ENCODE measurements at regions not wholly inside any gene's neighbourhood (a gene's known extent, or its start where the extent isn't known, plus 50 kb on each side); places are given as distances from the start of the nearest gene placed in this dataset.
A peak's percentile ranks its signal among the peaks of the same experiment; 100 is the strongest.

GRCh38 chr13:81677857-81678256, 1336.9 kb upstream of the SPRY2 start:
- no peak for DNase-seq

- DNase-seq, result no peak
These were observed 1335.1 kb upstream of the SPRY2 start for GRCh38 chr13:81676008-81676407.

GRCh38 chr13:81671064-81671463, 1330.1 kb upstream of the SPRY2 start:
- DNase-seq, result no peak

- DNase-seq, result no peak
These were observed 1329.1 kb upstream of the SPRY2 start for GRCh38 chr13:81670048-81670447.

GRCh38 chr13:81664872-81665271, 1323.9 kb upstream of the SPRY2 start:
- DNase-seq, result no peak

GRCh38 chr13:81659984-81660383, 1319.1 kb upstream of the SPRY2 start:
- DNase-seq, result no peak

GRCh38 chr13:81658598-81659370, 1317.9 kb upstream of the SPRY2 start:
- no peak for DNase-seq

- DNase-seq, result no peak
These were observed 1299.2 kb upstream of the SPRY2 start for GRCh38 chr13:81639984-81640582.

- no peak for DNase-seq
These were observed 1296.5 kb upstream of the SPRY2 start for GRCh38 chr13:81637457-81637856.

GRCh38 chr13:81636120-81636519, 1295.2 kb upstream of the SPRY2 start:
- DNase-seq, result no peak

GRCh38 chr13:81615031-81615430, 1274.1 kb upstream of the SPRY2 start:
- no peak for DNase-seq

- no peak for DNase-seq
These were observed 1269.7 kb upstream of the SPRY2 start for GRCh38 chr13:81610644-81611043.

GRCh38 chr13:81609335-81609734, 1268.4 kb upstream of the SPRY2 start:
- no peak for DNase-seq

- DNase-seq, result no peak
These were observed 1265.1 kb upstream of the SPRY2 start for GRCh38 chr13:81606074-81606473.

- DNase-seq, result no peak
These were observed 1261.3 kb upstream of the SPRY2 start for GRCh38 chr13:81602241-81602640.

- DNase-seq, result no peak
These were observed 1256.2 kb upstream of the SPRY2 start for GRCh38 chr13:81597101-81597500.

GRCh38 chr13:81596224-81596753, 1255.4 kb upstream of the SPRY2 start:
- no peak for DNase-seq

- DNase-seq, result no peak
These were observed 1250.7 kb upstream of the SPRY2 start for GRCh38 chr13:81591528-81592220.

GRCh38 chr13:81582381-81582780, 1241.5 kb upstream of the SPRY2 start:
- DNase-seq, result no peak

- DNase-seq, result peak; percentile 9
These were observed 1236.8 kb upstream of the SPRY2 start for GRCh38 chr13:81577601-81578195.

- DNase-seq, result no peak
These were observed 1227.9 kb upstream of the SPRY2 start for GRCh38 chr13:81568824-81569223.

- DNase-seq, result no peak
These were observed 1224.9 kb upstream of the SPRY2 start for GRCh38 chr13:81565849-81566248.
